GM19240 (cell line): ENCODE measurements at regions not wholly inside any gene's neighbourhood (a gene's known extent, or its start where the extent isn't known, plus 50 kb on each side); places are given as distances from the start of the nearest gene placed in this dataset.
"Not testable (repeated sequence)": the region's sequence is repeated elsewhere in the genome, so short reads cannot be mapped to it uniquely, and the experiment has no call there.

Experiments
- DNase-seq: peaks from one replicate; pipeline ENCODE4 v3.0.0; 2011; ENCODE audit warnings: low spot score; ENCODE audit not compliant: insufficient read length

GRCh38 chr18:76307293-76307690 lies 187.8 kb downstream of the ZNF516 start:
- no peak for DNase-seq

- DNase-seq = no peak
Observed at GRCh38 chr18:76306685-76307292, 188.3 kb downstream of the ZNF516 start.

- no peak for DNase-seq
Observed at GRCh38 chr18:76285866-76286265, 209.2 kb downstream of the ZNF516 start.

- DNase-seq = no peak
Observed at GRCh38 chr18:76281565-76281964, 213.5 kb downstream of the ZNF516 start.

- no peak for DNase-seq
Observed at GRCh38 chr18:76277801-76278200, 217.2 kb downstream of the ZNF516 start.

GRCh38 chr18:76275727-76276313 lies 219.2 kb downstream of the ZNF516 start:
- DNase-seq = no peak

- DNase-seq = no peak
Observed at GRCh38 chr18:76274468-76275289, 220.4 kb downstream of the ZNF516 start.

- no peak for DNase-seq
Observed at GRCh38 chr18:76273956-76274355, 221.1 kb downstream of the ZNF516 start.

- DNase-seq = no peak
Observed at GRCh38 chr18:76273036-76273545, 222.0 kb downstream of the ZNF516 start.

- DNase-seq = not testable (repeated sequence)
Observed at GRCh38 chr18:76267423-76267822, 227.6 kb downstream of the ZNF516 start.

GRCh38 chr18:76266236-76266991 lies 228.6 kb downstream of the ZNF516 start:
- DNase-seq = no peak

GRCh38 chr18:76265497-76266235 lies 229.4 kb downstream of the ZNF516 start:
- DNase-seq = no peak

- DNase-seq = no peak
Observed at GRCh38 chr18:76264876-76265250, 230.2 kb downstream of the ZNF516 start.

- DNase-seq = no peak
Observed at GRCh38 chr18:76264198-76264875, 230.7 kb downstream of the ZNF516 start.

GRCh38 chr18:76263046-76264005 lies 231.7 kb downstream of the ZNF516 start:
- DNase-seq = no peak

- DNase-seq = no peak
Observed at GRCh38 chr18:76260941-76261472, 234.0 kb downstream of the ZNF516 start.

GRCh38 chr18:76259711-76260110 lies 235.3 kb downstream of the ZNF516 start:
- DNase-seq = no peak

- no peak for DNase-seq
Observed at GRCh38 chr18:76259096-76259495, 235.9 kb downstream of the ZNF516 start.

GRCh38 chr18:76258209-76258608 lies 236.8 kb downstream of the ZNF516 start:
- no peak for DNase-seq
